HG02943 (cell line): ENCODE measurements at regions not wholly inside any gene's neighbourhood (a gene's known extent, or its start where the extent isn't known, plus 50 kb on each side); places are given as distances from the start of the nearest gene placed in this dataset.

Source experiments
- ATAC-seq: cut with Tn5 transposase; IDR thresholded peaks from one replicate; pipeline ENCODE4 v1.9.1; 2021; ENCODE audit warnings: mild to moderate bottlenecking, low read depth, moderate library complexity; ENCODE audit not compliant: unreplicated experiment

- no peak for ATAC-seq
Measured at GRCh38 chrX:9311421-9312160, 153.3 kb upstream of the TBL1X start.

- peak; percentile 64 for ATAC-seq
Measured at GRCh38 chrX:9312922-9313867, 151.7 kb upstream of the TBL1X start.

- ATAC-seq = no peak
Measured at GRCh38 chrX:9315086-9315485, 149.8 kb upstream of the TBL1X start.

- no peak for ATAC-seq
Measured at GRCh38 chrX:9316096-9316495, 148.8 kb upstream of the TBL1X start.

- ATAC-seq = no peak
Measured at GRCh38 chrX:9317176-9317575, 147.7 kb upstream of the TBL1X start.

- ATAC-seq = no peak
Measured at GRCh38 chrX:9318213-9318612, 146.6 kb upstream of the TBL1X start.

GRCh38 chrX:9318766-9319165 is 146.1 kb upstream of the TBL1X start:
- no peak for ATAC-seq

- ATAC-seq = no peak
Measured at GRCh38 chrX:9320940-9321339, 143.9 kb upstream of the TBL1X start.

- no peak for ATAC-seq
Measured at GRCh38 chrX:9324676-9325075, 140.2 kb upstream of the TBL1X start.

- ATAC-seq = no peak
Measured at GRCh38 chrX:9326369-9326768, 138.5 kb upstream of the TBL1X start.

GRCh38 chrX:9327086-9327746 is 137.6 kb upstream of the TBL1X start:
- ATAC-seq = no peak

- no peak for ATAC-seq
Measured at GRCh38 chrX:9327747-9328145, 137.1 kb upstream of the TBL1X start.

GRCh38 chrX:9329056-9329455 is 135.8 kb upstream of the TBL1X start:
- no peak for ATAC-seq

- no peak for ATAC-seq
Measured at GRCh38 chrX:9330249-9330982, 134.4 kb upstream of the TBL1X start.

GRCh38 chrX:9333873-9334560 is 130.8 kb upstream of the TBL1X start:
- no peak for ATAC-seq

GRCh38 chrX:9335251-9335650 is 129.6 kb upstream of the TBL1X start:
- no peak for ATAC-seq

GRCh38 chrX:9336456-9336855 is 128.4 kb upstream of the TBL1X start:
- no peak for ATAC-seq

GRCh38 chrX:9337046-9337445 is 127.8 kb upstream of the TBL1X start:
- ATAC-seq = no peak

GRCh38 chrX:9338986-9339385 is 125.9 kb upstream of the TBL1X start:
- ATAC-seq = no peak
